D721Med (cell line): ENCODE measurements at regions not wholly inside any gene's neighbourhood (a gene's known extent, or its start where the extent isn't known, plus 50 kb on each side); places are given as distances from the start of the nearest gene placed in this dataset.
"Not testable (repeated sequence)": the region's sequence is repeated elsewhere in the genome, so short reads cannot be mapped to it uniquely, and the experiment has no call there.

Source experiments
- DNase-seq: peaks from one replicate; pipeline ENCODE4 v3.0.0; 2011; ENCODE audit warnings: low spot score; ENCODE audit not compliant: insufficient read length
- FAIRE-seq: peaks from 2 replicates; lab custom pipeline; 2011; peaks lifted over from hg19 to GRCh38; lab: Jason Lieb, UNC
- TF ChIP-seq, protein P1 (sequence below): IDR thresholded peaks from 2 replicates; pipeline ENCODE4 v1.5.1; 2012; ENCODE audit warnings: mild to moderate bottlenecking, control low read depth; ENCODE audit not compliant: insufficient read depth; ENCODE audit errors: missing control alignments

DNA sequence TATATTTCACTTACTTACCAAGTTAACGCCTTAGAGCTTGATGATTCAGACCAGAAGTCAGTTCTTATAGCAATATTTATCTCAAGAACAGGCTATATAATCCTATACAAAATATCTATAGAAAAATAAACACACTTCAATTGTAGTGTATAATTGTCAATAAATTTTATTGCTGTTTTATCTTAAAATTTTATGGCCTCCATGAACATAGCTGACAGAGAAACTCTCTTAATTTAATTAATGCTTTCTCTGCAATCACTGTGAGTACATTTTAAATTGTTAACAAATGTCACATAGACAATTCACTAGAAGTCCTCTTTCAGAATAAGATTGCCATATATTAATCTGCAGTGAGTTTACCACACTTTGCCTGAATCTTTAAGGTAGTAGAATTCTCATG, 178.6 kb downstream of the RFPL4B start:
- TF ChIP-seq, protein P1, sequence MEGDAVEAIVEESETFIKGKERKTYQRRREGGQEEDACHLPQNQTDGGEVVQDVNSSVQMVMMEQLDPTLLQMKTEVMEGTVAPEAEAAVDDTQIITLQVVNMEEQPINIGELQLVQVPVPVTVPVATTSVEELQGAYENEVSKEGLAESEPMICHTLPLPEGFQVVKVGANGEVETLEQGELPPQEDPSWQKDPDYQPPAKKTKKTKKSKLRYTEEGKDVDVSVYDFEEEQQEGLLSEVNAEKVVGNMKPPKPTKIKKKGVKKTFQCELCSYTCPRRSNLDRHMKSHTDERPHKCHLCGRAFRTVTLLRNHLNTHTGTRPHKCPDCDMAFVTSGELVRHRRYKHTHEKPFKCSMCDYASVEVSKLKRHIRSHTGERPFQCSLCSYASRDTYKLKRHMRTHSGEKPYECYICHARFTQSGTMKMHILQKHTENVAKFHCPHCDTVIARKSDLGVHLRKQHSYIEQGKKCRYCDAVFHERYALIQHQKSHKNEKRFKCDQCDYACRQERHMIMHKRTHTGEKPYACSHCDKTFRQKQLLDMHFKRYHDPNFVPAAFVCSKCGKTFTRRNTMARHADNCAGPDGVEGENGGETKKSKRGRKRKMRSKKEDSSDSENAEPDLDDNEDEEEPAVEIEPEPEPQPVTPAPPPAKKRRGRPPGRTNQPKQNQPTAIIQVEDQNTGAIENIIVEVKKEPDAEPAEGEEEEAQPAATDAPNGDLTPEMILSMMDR, result no peak
- FAIRE-seq, result no peak
- no peak for DNase-seq

DNA sequence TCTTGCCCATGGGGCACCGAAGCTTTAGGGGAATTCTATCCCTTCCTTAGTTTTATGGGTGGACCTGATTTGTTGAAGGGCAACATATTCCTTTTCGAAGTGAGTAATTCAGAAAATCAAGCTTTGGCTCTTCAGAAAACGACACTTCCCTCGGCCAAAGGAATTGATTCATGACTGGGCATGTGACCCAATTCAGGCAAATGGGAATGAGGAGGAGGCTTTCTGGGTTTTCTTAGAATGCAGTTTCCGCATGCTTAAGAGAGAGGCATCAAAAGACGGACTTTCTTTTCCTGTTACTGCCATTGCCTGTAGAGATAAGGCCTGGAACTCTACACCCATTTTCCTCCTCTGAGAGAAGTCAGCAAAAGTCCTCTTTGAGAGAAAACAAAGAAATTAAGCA, 179.5 kb downstream of the RFPL4B start:
- TF ChIP-seq, protein P1, result no peak
- FAIRE-seq, result no peak
- DNase-seq, result no peak

DNA sequence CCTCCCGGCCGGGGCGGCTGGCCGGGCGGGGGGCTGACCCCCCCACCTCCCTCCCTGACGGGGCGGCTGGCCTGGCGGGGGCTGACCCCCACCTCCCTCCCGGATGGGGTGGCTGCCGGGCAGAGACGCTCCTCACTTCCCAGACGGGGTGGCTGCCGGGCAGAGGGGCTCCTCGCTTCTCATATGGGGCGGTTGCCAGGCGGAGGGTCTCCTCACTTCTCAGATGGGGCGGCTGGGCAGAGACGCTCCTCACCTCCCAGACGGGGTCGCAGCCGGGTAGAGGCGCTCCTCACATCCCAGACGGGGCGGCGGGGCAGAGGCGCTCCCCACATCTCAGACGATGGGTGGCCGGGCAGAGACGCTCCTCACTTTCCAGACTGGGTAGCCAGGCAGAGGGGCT, 181.2 kb downstream of the RFPL4B start:
- DNase-seq, FAIRE-seq: not testable (repeated sequence)

DNA sequence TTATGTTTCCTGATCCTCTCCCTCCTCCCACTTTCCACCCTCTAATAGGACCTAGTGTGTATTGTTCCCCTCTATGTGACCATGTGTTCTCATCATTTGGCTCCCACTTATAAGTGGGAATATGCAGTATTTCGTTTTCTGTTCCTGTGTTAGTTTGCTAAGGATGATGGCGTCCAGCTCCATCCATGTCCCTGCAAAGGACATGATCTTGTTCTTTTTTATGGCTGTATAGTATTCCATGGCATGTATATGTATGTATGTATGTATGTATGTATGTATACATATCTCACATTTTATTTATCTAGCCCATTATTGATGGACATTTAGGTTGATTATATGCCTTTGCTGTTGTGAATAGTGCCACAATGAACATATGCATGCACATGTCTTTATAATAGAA, 188.7 kb downstream of the RFPL4B start:
- TF ChIP-seq, protein P1, result no peak
- FAIRE-seq (no peak), DNase-seq (no peak)

DNA sequence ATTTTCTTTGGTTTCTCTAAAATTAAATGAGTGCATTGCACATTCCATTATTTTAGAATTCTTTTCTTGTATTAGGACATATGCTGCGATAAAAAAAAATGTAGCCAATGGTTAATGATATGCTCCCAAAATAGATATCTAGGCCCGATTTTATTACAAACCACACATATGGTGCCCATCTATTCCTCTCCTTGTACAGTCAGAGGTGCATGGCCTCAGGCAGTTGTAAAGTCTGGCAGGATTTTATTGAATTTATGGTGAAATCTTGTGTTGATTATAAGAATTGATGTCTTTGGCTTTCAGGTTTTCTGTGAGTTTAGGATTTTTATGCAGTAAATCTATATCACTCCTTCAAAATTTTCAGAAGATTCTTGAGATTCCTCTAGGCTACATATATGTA, 192.2 kb downstream of the RFPL4B start:
- no peak for DNase-seq
- TF ChIP-seq, protein P1, result no peak
- FAIRE-seq, result no peak

DNA sequence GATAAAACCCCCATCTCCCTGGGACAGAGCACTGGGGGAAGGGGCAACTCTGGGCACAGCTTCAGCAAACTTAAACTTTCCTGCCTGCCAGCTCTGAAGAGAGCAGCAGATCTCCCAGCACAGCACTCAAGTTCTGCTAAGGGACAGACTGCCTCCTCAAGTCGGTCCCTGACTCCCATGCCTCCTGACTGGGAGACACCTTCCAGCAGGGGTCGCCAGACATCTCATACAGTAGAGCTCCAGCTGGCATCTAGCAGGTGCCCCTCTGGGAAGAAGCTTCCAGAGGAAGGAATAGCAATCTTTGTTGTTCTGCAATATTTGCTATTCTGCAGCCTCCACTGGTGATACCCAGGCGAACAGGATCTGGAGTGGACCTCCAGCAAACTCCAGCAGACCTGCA, 194.7 kb downstream of the RFPL4B start:
- not testable (repeated sequence) for DNase-seq, FAIRE-seq
- TF ChIP-seq, protein P1, result peak; percentile 12

DNA sequence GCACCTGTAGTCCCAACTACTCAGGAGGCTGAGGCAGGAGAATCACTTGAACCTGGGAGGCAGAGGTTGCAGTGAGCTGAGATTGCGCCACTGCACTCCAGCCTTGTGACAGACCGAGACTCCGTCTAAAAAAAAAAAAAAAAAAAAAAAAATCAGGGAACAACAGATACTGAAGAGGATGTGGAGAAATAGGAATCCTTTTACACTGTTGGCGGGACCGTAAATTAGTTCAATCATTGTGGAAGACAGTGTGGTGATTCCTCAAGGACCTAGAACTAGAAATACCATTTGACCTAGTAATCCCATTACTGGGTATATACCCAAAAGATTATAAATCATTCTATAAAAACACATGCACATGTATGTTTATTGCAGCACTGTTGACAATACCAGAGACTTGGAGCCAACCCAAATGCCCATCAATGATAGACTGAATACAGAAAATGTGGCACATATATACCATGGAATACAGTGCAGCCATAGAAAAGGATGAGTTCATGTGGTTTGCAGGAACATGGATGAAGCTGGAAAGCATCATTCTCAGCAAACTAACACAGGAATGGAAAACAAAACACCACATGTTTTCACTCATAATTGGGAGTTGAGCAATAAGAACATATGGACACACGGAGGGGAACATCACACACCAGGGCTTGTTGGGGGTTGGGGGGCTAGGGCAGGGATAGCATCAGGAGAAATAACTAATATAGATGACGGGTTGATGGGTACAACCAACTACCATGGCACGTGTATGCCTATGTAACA, 200.4 kb downstream of the RFPL4B start:
- not testable (repeated sequence) for DNase-seq, FAIRE-seq

DNA sequence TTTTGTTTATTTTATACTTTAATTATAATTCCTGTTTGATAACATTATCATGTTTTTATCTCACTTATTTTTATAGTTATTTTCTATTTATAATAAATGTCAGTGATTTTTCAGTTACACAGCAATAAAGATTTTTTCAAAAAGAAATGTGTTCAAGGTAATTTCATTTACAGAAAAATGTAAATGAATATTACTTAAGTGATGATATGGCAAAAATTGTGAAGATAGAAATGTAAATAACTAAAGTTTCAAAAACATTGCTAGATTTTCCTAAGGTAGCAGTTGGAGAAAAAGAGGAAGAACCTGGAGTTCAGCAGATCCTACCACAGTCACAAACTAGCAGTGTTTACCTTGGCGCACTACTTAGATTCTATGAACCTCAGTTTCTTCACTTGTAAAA, 202.6 kb downstream of the RFPL4B start:
- DNase-seq (no peak), FAIRE-seq (no peak)

More for the DNA sequence above, 202.6 kb downstream of the RFPL4B start:
- TF ChIP-seq, protein P1, result no peak
